Parathyroid adenoma (tissue), 2 donors: ENCODE measurements at regions not wholly inside any gene's neighbourhood (a gene's known extent, or its start where the extent isn't known, plus 50 kb on each side); places are given as distances from the start of the nearest gene placed in this dataset.

ENCODE experiments used
- H2AFZ ChIP-seq: fragments of 300-600 bp; sonication (generic); one replicate; pipeline ENCODE4 v1.7.0; 2017; ENCODE audit warnings: antibody characterized with exemption, mild to moderate bottlenecking
- H3K27ac ChIP-seq: fragments of 300-600 bp; sonication (generic); one replicate; pipeline ENCODE4 v1.7.0; 2017
- H3K27me3 ChIP-seq: fragments of 300-600 bp; sonication (generic); one replicate; pipeline ENCODE4 v1.7.0; 2017; ENCODE audit warnings: low read length; ENCODE audit not compliant: control insufficient read depth, insufficient read depth
- H3K36me3 ChIP-seq: fragments of 300-600 bp; sonication (generic); one replicate; pipeline ENCODE4 v1.7.0; 2017; ENCODE audit warnings: low read length; ENCODE audit not compliant: control insufficient read depth, insufficient read depth
- H3K4me1 ChIP-seq: fragments of 300-600 bp; sonication (generic); one replicate; pipeline ENCODE4 v1.7.0; 2017; ENCODE audit warnings: control low read depth
- H3K4me2 ChIP-seq: fragments of 300-600 bp; sonication (generic); one replicate; pipeline ENCODE4 v1.7.0; 2017; ENCODE audit warnings: low read length
- H3K4me3 ChIP-seq: fragments of 300-600 bp; sonication (generic); one replicate; pipeline ENCODE4 v1.7.0; 2017; ENCODE audit warnings: low read depth, low read length
- H3K79me2 ChIP-seq: fragments of 300-600 bp; sonication (generic); one replicate; pipeline ENCODE4 v1.7.0; 2017; ENCODE audit warnings: control low read depth
- H3K9ac ChIP-seq: fragments of 300-600 bp; sonication (generic); one replicate; pipeline ENCODE4 v1.7.0; 2017; ENCODE audit warnings: mild to moderate bottlenecking
- H3K9me3 ChIP-seq: fragments of 300-600 bp; sonication (generic); one replicate; pipeline ENCODE4 v1.7.0; 2017; ENCODE audit warnings: low read length; ENCODE audit not compliant: control insufficient read depth
- CTCF ChIP-seq: fragments of 300-600 bp; sonication (generic); IDR thresholded peaks from one replicate; pipeline ENCODE4 v1.7.0; 2017; ENCODE audit warnings: antibody characterized with exemption, mild to moderate bottlenecking
- donor health status: primary hyperparathyroidism.

- Histone ChIP-seq H3K27me3 (no peaks in the 10 kb centered on the region), H3K4me2 (no peak overlapping the region), H3K4me1 (peaks cover 11% of the 10 kb centered on the region), H3K9ac (no peak overlapping the region), H3K4me3 (no peak overlapping the region), H3K36me3 (no peaks in the 10 kb centered on the region), H3K79me2 (peaks cover 5% of the 10 kb centered on the region), H3K27ac (no peak overlapping the region), H3K9me3 (no peaks in the 10 kb centered on the region), H2AFZ (no peak overlapping the region)
- no peak for TF ChIP-seq CTCF
Measured at GRCh38 chr6:139442188-139442671, 67.8 kb upstream of the CITED2 start.

- Histone ChIP-seq H3K4me1 (peaks cover 14% of the 10 kb centered on the region), H2AFZ (no peak overlapping the region), H3K36me3 (no peaks in the 10 kb centered on the region), H3K27ac (no peak overlapping the region), H3K9me3 (no peaks in the 10 kb centered on the region), H3K4me3 (no peak overlapping the region), H3K9ac (no peak overlapping the region), H3K4me2 (no peak overlapping the region), H3K79me2 (peaks cover 5% of the 10 kb centered on the region), H3K27me3 (no peaks in the 10 kb centered on the region)
- no peak for TF ChIP-seq CTCF
Measured at GRCh38 chr6:139439349-139439748, 64.9 kb upstream of the CITED2 start.

- H3K4me2 ChIP-seq, result no peak overlapping the region
- TF ChIP-seq CTCF, result no peak
- H3K9me3 ChIP-seq, result no peaks in the 10 kb centered on the region
- no peaks in the 10 kb centered on the region for H3K36me3 ChIP-seq
- H3K4me1 ChIP-seq, result peaks cover 17% of the 10 kb centered on the region
- no peak overlapping the region for H2AFZ ChIP-seq
- no peak overlapping the region for H3K9ac ChIP-seq
- no peak overlapping the region for H3K4me3 ChIP-seq
- H3K27ac ChIP-seq, result no peak overlapping the region
- no peaks in the 10 kb centered on the region for H3K27me3 ChIP-seq
- H3K79me2 ChIP-seq, result peaks cover 5% of the 10 kb centered on the region
Measured at GRCh38 chr6:139438775-139439174, 64.3 kb upstream of the CITED2 start.

GRCh38 chr6:139436957-139437348 is 62.5 kb upstream of the CITED2 start:
- no peaks in the 10 kb centered on the region for H3K9me3 ChIP-seq
- no peaks in the 10 kb centered on the region for H3K27me3 ChIP-seq
- H3K4me3 ChIP-seq, result no peak overlapping the region
- peak overlapping the region; percentile 85 for H3K27ac ChIP-seq
- no peak for TF ChIP-seq CTCF
- no peaks in the 10 kb centered on the region for H3K36me3 ChIP-seq
- H3K79me2 ChIP-seq, result peaks cover 5% of the 10 kb centered on the region
- peak overlapping the region; percentile 10 for H3K4me2 ChIP-seq
- H2AFZ ChIP-seq, result peak overlapping the region; percentile 24
- peaks cover 17% of the 10 kb centered on the region for H3K4me1 ChIP-seq
- H3K9ac ChIP-seq, result no peak overlapping the region

- H3K27ac ChIP-seq, result peak overlapping the region; percentile 85
- H3K27me3 ChIP-seq, result no peaks in the 10 kb centered on the region
- no peak overlapping the region for H3K4me3 ChIP-seq
- H3K4me2 ChIP-seq, result peak overlapping the region; percentile 10
- H2AFZ ChIP-seq, result peak overlapping the region; percentile 24
- no peak for TF ChIP-seq CTCF
- no peaks in the 10 kb centered on the region for H3K9me3 ChIP-seq
- H3K9ac ChIP-seq, result no peak overlapping the region
- H3K79me2 ChIP-seq, result peaks cover 5% of the 10 kb centered on the region
- H3K36me3 ChIP-seq, result no peaks in the 10 kb centered on the region
- H3K4me1 ChIP-seq, result peaks cover 17% of the 10 kb centered on the region
Measured at GRCh38 chr6:139436200-139436956, 61.9 kb upstream of the CITED2 start.
